Mesenchymal stem cell (in vitro differentiated cells and primary cell): ENCODE measurements at regions not wholly inside any gene's neighbourhood (a gene's known extent, or its start where the extent isn't known, plus 50 kb on each side); places are given as distances from the start of the nearest gene placed in this dataset.

ENCODE experiments used
- DNase-seq: peaks from one replicate; pipeline ENCODE4 v3.0.0-alpha.2; 2013
- H2AFZ ChIP-seq: one replicate; pipeline ENCODE4 v1.6.1; 2013; ENCODE audit warnings: low read depth, mild to moderate bottlenecking, control low read depth, inconsistent platforms, low read length, moderate library complexity
- H2AK5ac ChIP-seq: 2 replicates; pipeline ENCODE4 v1.6.1; 2013; ENCODE audit warnings: low read length, moderate library complexity, mild to moderate bottlenecking, inconsistent platforms; ENCODE audit not compliant: severe bottlenecking
- H2BK120ac ChIP-seq: one replicate; pipeline ENCODE4 v1.6.1; 2013; ENCODE audit warnings: low read depth, mild to moderate bottlenecking, inconsistent platforms, low read length, moderate library complexity
- H2BK12ac ChIP-seq, 2 experiments: one replicate each; pipeline ENCODE4 v1.6.1; 2013; ENCODE audit warnings: inconsistent platforms in 2 of 2, low read length in 2 of 2, mild to moderate bottlenecking in 2 of 2, moderate library complexity in 2 of 2, control low read depth in 1 of 2
- H2BK15ac ChIP-seq: one replicate; pipeline ENCODE4 v1.6.1; 2013; ENCODE audit warnings: mild to moderate bottlenecking, low read depth, inconsistent platforms; ENCODE audit not compliant: poor library complexity, severe bottlenecking
- H2BK5ac ChIP-seq: 2 replicates; pipeline ENCODE4 v1.6.1; 2013; ENCODE audit warnings: low read depth, mild to moderate bottlenecking, low read length, control low read depth, inconsistent platforms; ENCODE audit not compliant: poor library complexity, severe bottlenecking
- H3K14ac ChIP-seq, 2 experiments: one replicate each; pipeline ENCODE4 v1.6.1; 2013; ENCODE audit warnings: inconsistent platforms in 2 of 2, low read length in 2 of 2, control low read depth in 1 of 2, mild to moderate bottlenecking in 1 of 2, moderate library complexity in 1 of 2
- H3K18ac ChIP-seq, 2 experiments: one replicate each; pipeline ENCODE4 v1.6.1; 2013; ENCODE audit warnings: inconsistent platforms in 2 of 2, low read length in 2 of 2, control low read depth in 1 of 2, low read depth in 1 of 2, mild to moderate bottlenecking in 1 of 2
- H3K23ac ChIP-seq, 2 experiments: one replicate each; pipeline ENCODE4 v1.6.1; 2013; ENCODE audit warnings: inconsistent platforms in 2 of 2, low read length in 2 of 2, mild to moderate bottlenecking in 2 of 2, moderate library complexity in 2 of 2, control low read depth in 1 of 2
- H3K27ac ChIP-seq: 2 replicates; pipeline ENCODE4 v1.5.1; 2013; ENCODE audit warnings: mild to moderate bottlenecking, moderate library complexity, low read length, control low read depth, inconsistent platforms; ENCODE audit not compliant: poor library complexity, severe bottlenecking
- H3K27me3 ChIP-seq, 2 experiments: 2 replicates each; pipeline versions ENCODE4 v1.6.1 to v1.7.0; 2013; ENCODE audit warnings: low read length in 2 of 2, mild to moderate bottlenecking in 2 of 2, moderate library complexity in 2 of 2, control low read depth in 1 of 2, inconsistent platforms in 1 of 2; ENCODE audit not compliant: control insufficient read depth in 1 of 2, insufficient read depth in 1 of 2
- H3K36me3 ChIP-seq, 2 experiments: 2 replicates each; pipeline versions ENCODE4 v1.6.1 to v1.7.0; 2013; ENCODE audit warnings: low read length in 2 of 2, control low read depth in 1 of 2, inconsistent platforms in 1 of 2, low read depth in 1 of 2, mild to moderate bottlenecking in 1 of 2; ENCODE audit not compliant: insufficient read depth in 2 of 2, control insufficient read depth in 1 of 2
- H3K4ac ChIP-seq, 2 experiments: one replicate each; pipeline ENCODE4 v1.6.1; 2013; ENCODE audit warnings: inconsistent platforms in 2 of 2, low read length in 2 of 2, mild to moderate bottlenecking in 2 of 2, moderate library complexity in 2 of 2, control low read depth in 1 of 2, low read depth in 1 of 2
- H3K4me1 ChIP-seq: 2 replicates; pipeline ENCODE4 v1.6.1; 2013; ENCODE audit warnings: low read depth, low read length, control low read depth; ENCODE audit not compliant: control insufficient read depth, insufficient read depth
- H3K4me2 ChIP-seq: 2 replicates; pipeline ENCODE4 v1.6.1; 2013; ENCODE audit warnings: low read length, mild to moderate bottlenecking, inconsistent platforms; ENCODE audit not compliant: poor library complexity, severe bottlenecking
- H3K4me3 ChIP-seq, 2 experiments: 2 replicates each; pipeline versions ENCODE4 v1.5.1 to v1.7.0; 2013; ENCODE audit warnings: low read length in 2 of 2, mild to moderate bottlenecking in 2 of 2, control low read depth in 1 of 2, low read depth in 1 of 2; ENCODE audit not compliant: insufficient read depth in 1 of 2
- H3K79me1 ChIP-seq: replicated peaks from 2 replicates; pipeline ENCODE4 v1.6.1; 2013; ENCODE audit warnings: mild to moderate bottlenecking, control low read depth, low read length, inconsistent platforms; ENCODE audit not compliant: poor library complexity, severe bottlenecking
- H3K9ac ChIP-seq: 2 replicates; pipeline ENCODE4 v1.7.0; 2013; ENCODE audit warnings: mild to moderate bottlenecking, low read length, moderate library complexity
- H3K9me3 ChIP-seq: 2 replicates; pipeline ENCODE4 v1.7.0; 2013; ENCODE audit warnings: mild to moderate bottlenecking, low read length; ENCODE audit not compliant: control insufficient read depth
- H4K8ac ChIP-seq: one replicate; pipeline ENCODE4 v1.6.1; 2013; ENCODE audit warnings: inconsistent platforms, mild to moderate bottlenecking, low read length, moderate library complexity
- H4K91ac ChIP-seq: one replicate; pipeline ENCODE4 v1.6.1; 2013; ENCODE audit warnings: mild to moderate bottlenecking, low read length, inconsistent platforms
- WGBS: methylation state at CpG from one replicate; pipeline ENCODE4 v1.1.7; 2013; ENCODE audit warnings: mixed read lengths; 5-methylcytosine and 5-hydroxymethylcytosine counted together

DNA sequence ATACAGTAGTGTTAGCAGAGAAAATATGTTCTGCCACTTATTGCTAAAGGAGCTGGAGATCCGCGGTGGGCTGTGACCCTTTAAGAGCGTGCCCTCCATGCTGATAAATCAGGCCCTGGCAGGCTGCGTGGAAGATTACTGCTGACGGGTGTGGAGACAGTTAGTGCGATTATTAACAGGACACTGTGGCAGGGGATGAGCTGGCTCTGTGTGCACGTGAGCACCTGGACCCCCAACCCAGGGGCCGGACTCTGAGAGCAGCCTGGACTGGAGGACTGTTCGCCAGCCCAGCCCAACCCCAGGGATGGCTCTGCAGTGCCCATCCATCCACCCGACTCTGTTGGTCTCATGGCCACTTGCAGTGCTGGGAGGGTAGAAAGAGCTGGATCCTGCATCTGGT, 162.0 kb downstream of the MELK start:
- Histone ChIP-seq H3K4ac (no peak overlapping the region), H3K4me2 (no peak overlapping the region), H3K9ac (no peak overlapping the region), H3K36me3 (no peaks in the 10 kb centered on the region), H2BK120ac (no peak overlapping the region), H3K4me3 (no peak overlapping the region), H3K9me3 (no peaks in the 10 kb centered on the region), H2BK5ac (no peak overlapping the region), H2AFZ (no peak overlapping the region), H3K18ac (no peak overlapping the region), H4K91ac (no peak overlapping the region), H2AK5ac (no peak overlapping the region), H3K27me3 (peaks cover 42 to 57% of the 10 kb centered on the region in 2 experiments), H3K14ac (no peak overlapping the region), H2BK12ac (no peak overlapping the region), H3K79me1 (no peaks in the 10 kb centered on the region), H3K23ac (no peak overlapping the region), H4K8ac (no peak overlapping the region), H3K27ac (no peak overlapping the region), H3K4me1 (peaks cover 3% of the 10 kb centered on the region), H2BK15ac (no peak overlapping the region)
- no peak for DNase-seq
- 82% methylated on average over 10 of the region's 10 CpGs for WGBS

DNA sequence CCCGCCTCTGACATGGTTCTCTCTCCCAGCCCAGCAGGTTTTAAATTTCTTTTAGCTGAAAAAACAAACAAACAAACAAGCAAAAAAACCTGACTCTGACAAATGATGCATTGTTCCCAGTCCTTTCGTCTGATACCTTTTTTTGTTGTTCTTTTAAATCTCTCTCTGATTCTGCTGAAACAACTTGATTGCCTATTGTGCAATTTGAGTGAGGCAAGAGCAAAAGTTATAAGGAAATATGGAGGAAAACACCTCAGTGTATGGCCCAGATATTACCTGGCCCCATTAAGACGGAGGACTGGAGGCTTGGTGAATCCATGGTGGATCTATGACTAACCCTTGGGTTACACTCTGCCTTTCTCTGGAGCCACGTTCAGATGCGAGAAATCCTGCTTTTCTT, 164.0 kb downstream of the MELK start:
- no peak overlapping the region for H3K23ac ChIP-seq
- no peaks in the 10 kb centered on the region for H3K36me3 ChIP-seq
- H3K4me1 ChIP-seq: peaks cover 3% of the 10 kb centered on the region
- no peak overlapping the region for H4K91ac ChIP-seq
- no peak overlapping the region for H3K18ac ChIP-seq
- H3K27ac ChIP-seq: no peak overlapping the region
- no peak overlapping the region for H2AFZ ChIP-seq
- H2BK15ac ChIP-seq: no peak overlapping the region
- H3K27me3 ChIP-seq: peaks cover 46 to 57% of the 10 kb centered on the region in 2 experiments
- H3K4me2 ChIP-seq: no peak overlapping the region
- H3K9me3 ChIP-seq: no peaks in the 10 kb centered on the region
- no peak overlapping the region for H2BK5ac ChIP-seq
- H3K4ac ChIP-seq: no peak overlapping the region
- H3K9ac ChIP-seq: no peak overlapping the region
- H3K14ac ChIP-seq: no peak overlapping the region
- no peak overlapping the region for H4K8ac ChIP-seq
- H3K79me1 ChIP-seq: no peaks in the 10 kb centered on the region
- DNase-seq: no peak
- no peak overlapping the region for H3K4me3 ChIP-seq
- no peak overlapping the region for H2AK5ac ChIP-seq
- H2BK120ac ChIP-seq: no peak overlapping the region
- 79% methylated on average over 5 of the region's 5 CpGs for WGBS
- no peak overlapping the region for H2BK12ac ChIP-seq

DNA sequence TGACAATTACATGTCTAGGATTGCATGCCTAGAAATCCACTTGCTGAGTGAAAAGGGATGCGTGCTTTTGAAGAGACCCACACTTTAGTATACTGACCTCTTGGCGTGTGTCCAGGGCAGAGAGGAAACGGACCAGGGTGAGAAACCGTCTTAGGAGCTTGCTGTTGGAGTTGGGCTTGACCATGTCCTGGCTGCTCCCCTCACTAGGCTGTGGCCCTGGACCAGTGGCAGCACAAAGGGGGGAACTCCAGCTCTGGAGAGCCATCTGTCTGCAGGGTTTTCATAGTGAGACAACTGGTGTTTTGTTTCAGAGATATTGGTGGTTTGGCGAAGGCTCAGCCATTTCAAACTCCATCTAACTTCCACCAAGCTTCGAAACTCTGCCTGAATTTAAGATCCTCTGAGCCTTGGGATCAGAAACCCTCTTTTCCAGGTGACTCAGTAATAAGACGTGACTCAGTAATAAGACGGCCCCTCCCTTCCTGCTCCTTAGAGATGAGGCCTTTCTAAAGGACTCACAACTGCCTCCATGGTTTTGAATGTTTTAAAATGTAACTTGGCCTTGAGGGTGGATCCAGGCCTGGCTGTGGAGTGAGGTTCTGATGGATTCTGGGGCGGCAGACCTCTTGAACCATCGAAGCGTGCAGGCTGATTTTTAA, 165.8 kb downstream of the MELK start:
- Histone ChIP-seq H3K4me3 (no peak overlapping the region), H2BK5ac (no peak overlapping the region), H2BK12ac (no peak overlapping the region), H3K23ac (no peak overlapping the region), H3K27me3 (peaks cover 53 to 66% of the 10 kb centered on the region in 2 experiments), H3K14ac (no peak overlapping the region), H2AFZ (no peak overlapping the region), H4K91ac (no peak overlapping the region), H3K18ac (no peak overlapping the region), H2BK120ac (no peak overlapping the region), H3K9me3 (no peaks in the 10 kb centered on the region), H3K4me2 (no peak overlapping the region), H3K4ac (no peak overlapping the region), H3K27ac (no peak overlapping the region), H2AK5ac (no peak overlapping the region), H4K8ac (no peak overlapping the region), H3K36me3 (no peaks in the 10 kb centered on the region), H2BK15ac (no peak overlapping the region), H3K9ac (peak overlapping the region; percentile 65), H3K4me1 (peaks cover 3% of the 10 kb centered on the region), H3K79me1 (no peaks in the 10 kb centered on the region)
- WGBS: 86% methylated on average over 8 of the region's 11 CpGs
- no peak for DNase-seq

DNA sequence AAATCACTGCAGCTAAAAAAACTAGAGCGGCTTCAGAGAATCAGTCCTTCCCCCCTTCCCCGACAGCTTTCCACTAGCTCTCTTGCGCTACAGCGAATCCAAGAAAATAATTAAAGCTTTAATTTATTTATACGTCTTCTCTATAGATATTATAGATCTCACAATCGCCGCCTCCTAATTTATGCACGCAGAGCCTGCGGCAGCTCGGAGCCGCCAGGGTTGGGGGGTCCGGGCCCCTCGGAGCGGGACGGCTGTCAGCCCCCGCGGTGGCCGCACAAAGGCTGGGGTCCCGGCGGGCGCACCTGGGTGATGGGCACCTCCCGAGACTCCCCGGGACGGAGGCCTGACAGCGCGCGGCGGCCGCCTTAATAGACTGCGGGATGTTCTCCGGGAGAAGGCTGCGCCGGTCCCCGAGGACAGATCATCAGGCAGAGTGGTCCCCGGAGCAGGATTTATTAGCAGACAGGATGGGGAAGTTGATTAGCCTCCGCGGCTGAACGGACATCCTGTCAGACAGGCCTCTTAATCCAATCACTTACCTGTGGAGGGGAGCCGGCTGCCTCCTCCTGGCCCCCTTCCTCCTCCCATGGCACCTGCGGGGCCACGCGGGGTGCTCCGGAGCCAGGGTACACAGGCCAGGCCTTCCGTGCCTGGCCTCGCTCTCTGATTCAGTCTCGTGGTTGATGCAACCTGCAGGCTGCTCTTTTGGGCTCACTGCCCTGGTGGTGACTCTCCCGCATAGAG, 166.8 kb downstream of the MELK start:
- Histone ChIP-seq H3K9me3 (no peaks in the 10 kb centered on the region), H2BK15ac (no peak overlapping the region), H2AK5ac (no peak overlapping the region), H3K4ac (no peak overlapping the region), H3K23ac (no peak overlapping the region), H4K91ac (no peak overlapping the region), H3K9ac (peak overlapping the region; percentile 22), H3K27me3 (peaks cover 60 to 71% of the 10 kb centered on the region in 2 experiments), H3K79me1 (no peaks in the 10 kb centered on the region), H2AFZ (no peak overlapping the region), H3K14ac (no peak overlapping the region), H2BK12ac (no peak overlapping the region), H3K27ac (no peak overlapping the region), H3K4me2 (no peak overlapping the region), H4K8ac (no peak overlapping the region), H3K4me1 (peaks cover 3% of the 10 kb centered on the region), H3K36me3 (no peaks in the 10 kb centered on the region), H3K4me3 (peak overlapping the region in 1 of 2 experiments; percentile 37), H2BK5ac (no peak overlapping the region), H2BK120ac (no peak overlapping the region), H3K18ac (no peak overlapping the region)
- WGBS: 81% methylated on average over 42 of the region's 47 CpGs
- DNase-seq: no peak
